Fibroblast of lung (primary cell): ENCODE measurements at regions not wholly inside any gene's neighbourhood (a gene's known extent, or its start where the extent isn't known, plus 50 kb on each side); places are given as distances from the start of the nearest gene placed in this dataset.

Experiments used
- EZH2 ChIP-seq: IDR thresholded peaks from 2 replicates; pipeline ENCODE4 v1.5.1; 2012; ENCODE audit warnings: low read length, control low read depth, mild to moderate bottlenecking; ENCODE audit errors: missing control alignments
- TF ChIP-seq, protein P1 (sequence below), 2 donors: IDR thresholded peaks in 1 of 2; conservative IDR thresholded peaks in 1 of 2; 1 replicate in 1 of 2; 2 replicates in 1 of 2; pipeline ENCODE4 v1.5.1; 2011 to 2012; ENCODE audit warnings: low read length in 2 of 2, control low read depth in 1 of 2, inconsistent platforms in 1 of 2, low read depth in 1 of 2, mild to moderate bottlenecking in 1 of 2

DNA sequence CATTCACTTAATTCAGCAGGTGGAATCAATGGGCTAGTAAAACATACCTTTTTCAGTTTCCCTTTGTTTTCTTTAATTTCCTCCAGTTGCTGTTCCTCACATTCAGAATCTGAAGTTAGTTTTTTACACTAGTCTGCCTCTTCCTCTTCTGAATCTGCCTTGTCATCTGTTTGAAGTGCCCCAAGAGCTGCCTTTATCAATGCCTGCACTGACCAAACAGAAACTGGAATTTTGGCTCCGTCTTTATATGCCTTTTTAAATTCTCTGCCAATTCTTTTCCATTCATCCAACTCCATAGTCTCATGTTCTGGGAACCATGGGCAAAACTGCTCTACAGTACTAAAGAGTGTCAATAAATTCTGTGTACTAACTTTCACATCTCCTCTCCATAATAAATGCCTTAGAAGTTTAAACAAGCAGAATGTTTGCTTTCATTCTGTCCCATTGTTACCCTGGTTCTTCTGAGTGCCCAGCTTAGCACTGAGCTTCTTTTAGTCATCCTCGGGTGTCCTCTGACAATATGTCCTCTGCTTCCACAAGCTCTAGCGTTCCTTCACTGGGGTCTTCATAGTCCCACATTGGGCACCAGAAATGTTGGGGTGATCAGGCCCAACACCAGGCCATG lies 154.2 kb downstream of the ZNF486 start:
- TF ChIP-seq, protein P1, sequence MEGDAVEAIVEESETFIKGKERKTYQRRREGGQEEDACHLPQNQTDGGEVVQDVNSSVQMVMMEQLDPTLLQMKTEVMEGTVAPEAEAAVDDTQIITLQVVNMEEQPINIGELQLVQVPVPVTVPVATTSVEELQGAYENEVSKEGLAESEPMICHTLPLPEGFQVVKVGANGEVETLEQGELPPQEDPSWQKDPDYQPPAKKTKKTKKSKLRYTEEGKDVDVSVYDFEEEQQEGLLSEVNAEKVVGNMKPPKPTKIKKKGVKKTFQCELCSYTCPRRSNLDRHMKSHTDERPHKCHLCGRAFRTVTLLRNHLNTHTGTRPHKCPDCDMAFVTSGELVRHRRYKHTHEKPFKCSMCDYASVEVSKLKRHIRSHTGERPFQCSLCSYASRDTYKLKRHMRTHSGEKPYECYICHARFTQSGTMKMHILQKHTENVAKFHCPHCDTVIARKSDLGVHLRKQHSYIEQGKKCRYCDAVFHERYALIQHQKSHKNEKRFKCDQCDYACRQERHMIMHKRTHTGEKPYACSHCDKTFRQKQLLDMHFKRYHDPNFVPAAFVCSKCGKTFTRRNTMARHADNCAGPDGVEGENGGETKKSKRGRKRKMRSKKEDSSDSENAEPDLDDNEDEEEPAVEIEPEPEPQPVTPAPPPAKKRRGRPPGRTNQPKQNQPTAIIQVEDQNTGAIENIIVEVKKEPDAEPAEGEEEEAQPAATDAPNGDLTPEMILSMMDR (conservative IDR thresholded peaks at IDR 0.05 in 1 of 2, IDR thresholded peaks at IDR 0.05 in 1 of 2; ENCODE audit: low read depth in 1 of 2, low read length in 2 of 2) = no peak
- no peak for TF ChIP-seq EZH2
